GM21723 (cell line): ENCODE measurements at regions not wholly inside any gene's neighbourhood (a gene's known extent, or its start where the extent isn't known, plus 50 kb on each side); places are given as distances from the start of the nearest gene placed in this dataset.
"Not testable (repeated sequence)": the region's sequence is repeated elsewhere in the genome, so short reads cannot be mapped to it uniquely, and the experiment has no call there.

Experiments
- ATAC-seq: cut with Tn5 transposase; IDR thresholded peaks from one replicate; pipeline ENCODE4 v1.9.1; 2021; ENCODE audit warnings: mild to moderate bottlenecking, moderate library complexity; ENCODE audit not compliant: unreplicated experiment

GRCh38 chr10:22158426-22158825 is 59.4 kb downstream of the EBLN1 start:
- ATAC-seq, result no peak

DNA sequence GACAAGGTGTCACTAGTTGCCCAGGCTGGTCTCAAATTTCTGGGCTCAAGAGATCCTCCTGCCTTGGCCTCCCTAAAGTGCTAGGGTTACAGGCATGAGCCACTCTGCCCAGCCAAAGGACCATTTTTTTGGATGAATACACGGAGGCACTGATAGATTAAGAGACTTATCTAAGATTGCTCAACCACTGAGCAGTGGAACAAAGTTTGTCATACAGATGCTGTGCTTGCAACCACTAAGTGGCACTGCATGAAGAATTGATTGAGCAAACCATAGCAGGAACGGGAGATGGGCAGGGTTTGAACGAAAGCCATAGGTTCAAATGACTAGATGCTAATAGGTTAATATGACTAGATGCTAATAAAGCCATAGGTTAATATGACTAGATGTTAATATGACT is 61.1 kb downstream of the EBLN1 start:
- no peak for ATAC-seq

GRCh38 chr10:22152403-22152802 is 65.4 kb downstream of the EBLN1 start:
- no peak for ATAC-seq

DNA sequence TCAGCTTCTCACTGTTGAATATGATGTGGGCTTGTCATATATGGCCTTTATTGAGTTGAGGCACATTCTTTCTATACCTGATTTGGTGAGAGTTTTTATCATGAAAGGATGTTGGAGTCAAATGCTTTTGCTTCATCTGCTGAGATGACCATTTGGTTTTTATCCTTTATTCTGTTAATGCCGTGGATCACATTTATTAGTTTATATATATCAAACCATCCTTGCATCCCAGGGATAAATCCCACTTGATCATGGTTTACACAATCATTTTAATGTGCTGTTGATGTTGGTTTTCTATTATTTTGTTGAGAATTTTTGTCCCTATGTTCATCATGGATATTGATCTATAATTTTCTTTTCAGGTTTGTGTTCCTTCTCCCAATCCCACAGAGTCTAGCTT is 67.0 kb downstream of the EBLN1 start:
- ATAC-seq, result no peak

DNA sequence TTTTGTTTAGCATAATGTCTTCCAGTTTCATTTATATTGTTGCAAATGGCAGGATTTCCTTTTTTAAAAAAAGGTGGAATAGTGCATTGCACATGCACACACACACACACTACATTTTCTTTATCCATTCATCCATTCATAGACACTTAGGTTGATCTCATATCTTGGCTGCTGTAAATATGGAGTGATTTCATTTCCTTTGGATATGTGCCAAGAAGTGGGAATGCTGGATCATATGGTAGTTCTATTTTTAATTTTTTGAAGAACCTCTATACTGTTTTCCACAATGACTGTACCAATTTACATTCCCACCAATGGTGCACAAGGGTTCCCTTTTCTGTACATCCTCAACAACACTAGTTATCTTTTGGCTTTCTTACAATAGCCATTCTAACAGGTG is 68.9 kb downstream of the EBLN1 start:
- ATAC-seq, result no peak

DNA sequence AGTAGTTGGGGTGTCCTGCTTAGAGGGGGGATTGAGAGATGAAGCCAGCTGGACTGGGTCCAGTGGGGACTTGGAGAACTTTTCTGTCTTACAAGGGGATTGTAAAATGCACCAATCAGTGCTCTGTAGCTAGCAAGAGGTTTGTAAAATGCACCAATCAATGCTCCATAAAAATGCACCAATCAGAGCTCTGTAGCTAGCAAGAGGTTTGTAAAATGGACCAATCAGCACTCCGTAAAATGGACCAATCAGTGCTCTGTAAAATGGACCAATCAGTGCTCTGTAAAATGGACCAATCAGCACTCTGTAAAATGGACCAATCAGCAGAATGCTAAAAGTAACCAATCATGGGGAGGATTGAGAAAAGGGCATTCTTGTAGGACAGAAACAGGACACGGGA is 71.9 kb downstream of the EBLN1 start:
- not testable (repeated sequence) for ATAC-seq

DNA sequence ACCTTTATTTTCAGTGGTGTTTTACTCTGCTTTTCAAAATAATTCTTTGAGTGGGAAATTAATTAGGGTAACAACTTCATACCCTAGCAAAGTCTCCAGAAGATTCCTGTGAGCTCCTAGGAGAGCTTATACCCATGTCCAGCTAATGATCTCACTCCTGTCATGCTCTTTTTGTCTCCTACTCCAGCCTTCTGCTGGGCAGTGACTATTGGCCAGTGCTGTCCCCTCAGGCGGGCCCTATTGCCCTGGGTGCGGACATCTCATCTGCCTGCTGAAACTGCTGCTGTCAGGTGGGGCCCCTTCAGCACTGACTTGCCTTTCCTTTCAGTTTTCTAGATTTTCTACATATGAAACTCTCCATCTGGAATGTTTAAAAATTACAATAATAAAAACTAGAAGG is 80.3 kb downstream of the EBLN1 start:
- ATAC-seq, result no peak

DNA sequence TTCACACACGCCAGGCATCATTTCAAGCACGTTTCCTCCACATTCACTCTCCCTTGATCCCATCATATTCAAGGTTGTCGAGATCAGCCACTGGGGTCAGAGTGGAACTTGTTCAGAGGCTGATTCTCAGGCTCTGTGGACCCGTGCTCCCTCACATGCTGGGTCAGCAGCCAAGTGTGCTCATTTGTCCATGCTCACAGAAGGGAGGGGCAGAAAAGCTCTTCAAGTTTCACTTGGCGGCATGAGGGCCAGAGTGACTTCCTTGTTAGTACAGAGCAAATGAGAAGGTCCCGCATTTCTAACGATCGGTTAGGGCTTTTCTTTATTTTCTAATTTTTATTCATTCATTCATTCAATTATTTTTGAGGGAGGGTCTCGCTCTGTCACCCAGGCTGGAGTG is 82.2 kb downstream of the EBLN1 start:
- ATAC-seq, result no peak

- ATAC-seq, result peak; percentile 74
Observed at GRCh38 chr10:22133749-22134624, 83.8 kb downstream of the EBLN1 start.

DNA sequence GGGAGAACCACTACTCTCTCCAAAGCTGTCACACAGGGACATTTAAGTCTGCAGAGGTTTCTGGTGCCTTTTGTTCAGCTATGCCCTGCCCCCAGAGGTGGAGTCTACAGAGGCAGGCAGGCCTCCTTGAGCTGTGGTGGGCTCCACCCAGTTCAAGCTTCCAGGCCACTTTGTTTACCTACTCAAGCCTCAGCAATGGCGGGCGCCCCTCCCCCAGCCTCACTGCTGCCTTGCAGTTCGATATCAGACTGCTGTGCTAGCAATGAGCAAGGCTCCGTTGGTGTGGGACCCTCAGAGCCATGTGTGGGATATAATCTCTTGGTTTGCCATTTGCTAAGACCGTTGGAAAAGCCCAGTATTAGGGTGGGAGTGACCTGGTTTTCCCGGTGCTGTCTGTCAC is 87.0 kb downstream of the EBLN1 start:
- ATAC-seq, result not testable (repeated sequence)

DNA sequence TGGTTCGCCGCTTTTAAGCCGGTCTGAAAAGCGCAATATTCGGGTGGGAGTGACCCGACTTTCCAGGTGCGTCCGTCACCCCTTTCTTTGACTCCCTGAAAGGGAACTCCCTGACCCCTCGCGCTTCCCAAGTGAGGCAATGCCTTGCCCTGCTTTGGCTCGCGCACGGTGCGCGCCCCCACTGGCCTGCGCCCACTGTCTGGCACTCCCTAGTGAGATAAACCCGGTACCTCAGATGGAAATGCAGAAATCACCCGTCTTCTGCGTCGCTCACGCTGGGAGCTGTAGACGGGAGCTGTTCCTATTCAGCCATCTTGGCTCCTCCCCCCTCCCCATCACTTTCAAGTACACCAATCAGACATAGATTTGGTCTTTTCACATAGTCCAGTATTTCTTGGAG is 88.2 kb downstream of the EBLN1 start:
- not testable (repeated sequence) for ATAC-seq

GRCh38 chr10:22121181-22121580 is 96.6 kb downstream of the EBLN1 start:
- ATAC-seq, result not testable (repeated sequence)

GRCh38 chr10:22120072-22120471 is 97.7 kb downstream of the EBLN1 start:
- ATAC-seq, result not testable (repeated sequence)

DNA sequence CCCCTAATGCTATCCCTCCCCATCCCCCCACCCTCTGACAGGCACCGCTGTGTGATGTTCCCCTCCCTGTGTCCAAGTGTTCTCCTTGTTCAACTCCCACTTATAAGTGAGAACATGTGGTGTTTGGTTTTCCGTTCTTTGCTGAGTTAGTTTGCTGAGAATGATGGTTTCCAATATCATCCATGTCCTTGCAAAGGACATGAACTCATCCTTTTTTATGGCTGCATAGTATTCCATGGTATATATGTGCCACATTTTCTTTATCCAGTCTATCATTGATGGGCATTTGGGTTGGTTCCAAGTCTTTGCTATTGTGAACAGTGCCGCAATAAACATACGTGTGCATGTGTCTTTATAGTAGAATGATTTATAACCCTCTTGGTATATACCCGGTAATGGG is 98.2 kb downstream of the EBLN1 start:
- ATAC-seq, result not testable (repeated sequence)

- ATAC-seq, result no peak
Observed at GRCh38 chr10:22111705-22112104, 106.1 kb downstream of the EBLN1 start.

- ATAC-seq, result no peak
Observed at GRCh38 chr10:22111260-22111659, 106.6 kb downstream of the EBLN1 start.

DNA sequence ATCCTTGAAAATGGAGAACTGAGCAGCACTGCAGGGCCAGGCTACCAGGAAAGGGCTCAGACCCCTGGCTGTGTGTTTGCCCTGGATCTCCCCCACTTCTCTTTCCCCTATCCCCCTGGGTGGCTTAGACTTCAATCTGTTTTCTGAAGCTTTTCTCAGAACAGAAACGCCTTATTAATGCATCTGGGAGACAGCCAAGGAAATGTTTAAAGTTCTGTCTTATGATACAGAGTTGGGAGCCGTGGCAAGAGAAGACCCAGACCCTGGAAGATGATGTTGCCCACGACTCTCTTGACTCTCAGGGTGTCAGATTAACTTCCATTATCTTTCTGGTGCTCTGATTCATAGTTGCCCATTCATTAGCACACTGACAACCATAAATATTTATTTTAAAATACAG is 107.1 kb downstream of the EBLN1 start:
- no peak for ATAC-seq

DNA sequence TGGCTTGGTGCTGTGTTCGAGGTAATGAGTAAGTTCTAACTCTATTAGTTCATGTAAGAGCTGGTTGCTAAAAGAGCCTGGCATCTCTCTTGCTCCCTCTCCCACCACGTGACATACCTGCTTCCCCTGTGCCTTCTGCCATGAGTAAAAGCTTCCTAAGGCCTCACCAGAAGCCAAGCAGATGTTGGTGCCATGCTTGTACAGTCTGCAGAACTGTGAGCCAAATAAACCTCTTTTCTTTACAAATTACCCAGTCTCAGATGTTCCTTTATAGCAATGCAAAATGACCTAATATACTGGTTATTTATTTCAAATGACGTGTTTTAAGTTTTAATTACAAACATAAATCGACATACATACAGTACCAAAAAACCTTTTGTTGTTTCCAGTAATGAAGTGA is 101.7 kb upstream of the DNAJC1 start:
- no peak for ATAC-seq

- no peak for ATAC-seq
Observed at GRCh38 chr10:22103701-22104470, 100.4 kb upstream of the DNAJC1 start.

- no peak for ATAC-seq
Observed at GRCh38 chr10:22097696-22098095, 94.2 kb upstream of the DNAJC1 start.

- ATAC-seq, result not testable (repeated sequence)
Observed at GRCh38 chr10:22091260-22091659, 87.7 kb upstream of the DNAJC1 start.

DNA sequence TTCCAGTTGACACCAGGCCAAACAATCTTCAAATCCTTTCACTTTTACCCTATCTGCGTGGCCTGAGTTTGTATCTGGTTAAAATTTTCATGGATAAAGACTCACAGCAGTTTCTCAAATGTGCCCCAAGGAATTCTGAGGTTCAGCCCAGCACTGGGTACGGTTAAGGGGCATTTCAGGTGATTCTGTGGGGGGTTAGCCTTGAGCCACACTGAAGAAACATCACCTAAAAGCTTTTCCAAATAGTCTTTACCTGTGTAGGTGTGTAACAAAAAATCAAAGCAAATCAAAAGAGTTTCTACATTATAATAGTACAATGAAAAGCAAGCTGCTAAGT is 83.8 kb upstream of the DNAJC1 start:
- ATAC-seq, result no peak
